ENCODE measurements at regions not wholly inside any gene's neighbourhood (a gene's known extent, or its start where the extent isn't known, plus 50 kb on each side); places are given as distances from the start of the nearest gene placed in this dataset.

GRCh38 chr1:168381850-168382249, 101.2 kb downstream of the TBX19 start (continued):
- no peak for TF ChIP-seq RAD21 (IDR thresholded peaks at IDR 0.05 in 1 of 2, conservative IDR thresholded peaks at IDR 0.05 in 1 of 2; ENCODE audit: low read depth in 2 of 2, low read length in 2 of 2)
- TF ChIP-seq KDM5A (IDR thresholded peaks at IDR 0.05; ENCODE audit: low read length): no peak
- TF ChIP-seq NANOG (IDR thresholded peaks at IDR 0.05; ENCODE audit: insufficient read depth, low read depth, low read length, poor library complexity, severe bottlenecking): no peak

Measured in H1 (cell line).